ENCODE measurements at regions not wholly inside any gene's neighbourhood (a gene's known extent, or its start where the extent isn't known, plus 50 kb on each side); places are given as distances from the start of the nearest gene placed in this dataset.
"Not testable (repeated sequence)": the region's sequence is repeated elsewhere in the genome, so short reads cannot be mapped to it uniquely, and the experiment has no call there.

GRCh38 chr3:144894576-144894975 lies 923.0 kb downstream of the DIPK2A start:
- H3K9me3 ChIP-seq (replicated peaks in 1 of 2; ENCODE audit: control insufficient read depth in 1 of 2, insufficient read depth in 1 of 2, low read length in 2 of 2), result no peaks in the 10 kb centered on the region
- H4K20me1 ChIP-seq (ENCODE audit: insufficient read depth, low read length), result no peaks in the 10 kb centered on the region
- H3K27me3 ChIP-seq (ENCODE audit: control insufficient read depth in 2 of 2, insufficient read depth in 2 of 2, low read length in 2 of 2), result no peaks in the 10 kb centered on the region
- no peak overlapping the region for H2AFZ ChIP-seq (ENCODE audit: insufficient read depth, low read depth, low read length, poor library complexity, severe bottlenecking)
- no peak overlapping the region for H3K27ac ChIP-seq (ENCODE audit: low read depth in 1 of 2, low read length in 2 of 2)
- TF ChIP-seq CTCF (IDR thresholded peaks at IDR 0.05), result no peak
- no peak overlapping the region for H3K9ac ChIP-seq (ENCODE audit: insufficient read depth, low read length, poor library complexity, severe bottlenecking)
- no peak overlapping the region for H3K4me3 ChIP-seq (replicated peaks in 1 of 3; ENCODE audit: low read depth in 2 of 3, low read length in 3 of 3)
- no peaks in the 10 kb centered on the region for H3K4me1 Mint-ChIP-seq
- intact Hi-C loops (cut with micrococcal nuclease), result no loop called here
- no peak overlapping the region for H3K4me3 Mint-ChIP-seq
- DNase-seq, result no peak
- H3K36me3 Mint-ChIP-seq, result no peaks in the 10 kb centered on the region
- no peaks in the 10 kb centered on the region for H3K4me1 ChIP-seq (ENCODE audit: control insufficient read depth in 1 of 2, insufficient read depth in 2 of 2, low read length in 2 of 2)
- peaks cover 0 to 3% (median 0%) of the 10 kb centered on the region in 7 donors for H3K9me3 Mint-ChIP-seq
- no peak overlapping the region for H3K27ac Mint-ChIP-seq
- no peaks in the 10 kb centered on the region for H3K79me2 ChIP-seq (ENCODE audit: insufficient read depth, low read length)
- WGBS (ENCODE audit: insufficient coverage), result no CpG with 5 or more reads among the region's 2 CpGs
- no peak overlapping the region for H3K4me2 ChIP-seq (replicated peaks; ENCODE audit: extremely low read depth, low read length, poor library complexity, severe bottlenecking)
- no peaks in the 10 kb centered on the region for H3K36me3 ChIP-seq (replicated peaks in 1 of 2; ENCODE audit: control insufficient read depth in 1 of 2, insufficient read depth in 2 of 2, low read length in 2 of 2)
- peaks cover 0 to 2% (median 0%) of the 10 kb centered on the region in 3 donors for H3K27me3 Mint-ChIP-seq (ENCODE audit: low read depth in 3 of 3)

GRCh38 chr3:144900366-144900765 lies 928.7 kb downstream of the DIPK2A start:
- DNase-seq, result no peak
- intact Hi-C loops (cut with micrococcal nuclease), result no loop called here
- H2AFZ ChIP-seq (ENCODE audit: insufficient read depth, low read depth, low read length, poor library complexity, severe bottlenecking), result no peak overlapping the region
- Mint-ChIP-seq H3K4me1 (peaks cover 1% of the 10 kb centered on the region), H3K36me3 (no peaks in the 10 kb centered on the region), H3K9me3 (peaks cover 7 to 19% (median 16%) of the 10 kb centered on the region in 7 donors), H3K27ac (no peak overlapping the region), H3K27me3 (ENCODE audit: low read depth in 3 of 3) (peaks cover 0 to 2% (median 0%) of the 10 kb centered on the region in 3 donors), H3K4me3 (no peak overlapping the region)
- no peaks in the 10 kb centered on the region for H4K20me1 ChIP-seq (ENCODE audit: insufficient read depth, low read length)
- peaks cover 6 to 14% of the 10 kb centered on the region in 2 donors for H3K9me3 ChIP-seq (replicated peaks in 1 of 2; ENCODE audit: control insufficient read depth in 1 of 2, insufficient read depth in 1 of 2, low read length in 2 of 2)
- H3K79me2 ChIP-seq (ENCODE audit: insufficient read depth, low read length), result no peaks in the 10 kb centered on the region
- no peak overlapping the region for H3K4me3 ChIP-seq (replicated peaks in 1 of 3; ENCODE audit: low read depth in 2 of 3, low read length in 3 of 3)
- TF ChIP-seq CTCF (IDR thresholded peaks at IDR 0.05), result no peak
- no peaks in the 10 kb centered on the region for H3K36me3 ChIP-seq (replicated peaks in 1 of 2; ENCODE audit: control insufficient read depth in 1 of 2, insufficient read depth in 2 of 2, low read length in 2 of 2)
- no peaks in the 10 kb centered on the region for H3K4me1 ChIP-seq (ENCODE audit: control insufficient read depth in 1 of 2, insufficient read depth in 2 of 2, low read length in 2 of 2)
- no peak overlapping the region for H3K27ac ChIP-seq (ENCODE audit: low read depth in 1 of 2, low read length in 2 of 2)
- H3K4me2 ChIP-seq (replicated peaks; ENCODE audit: extremely low read depth, low read length, poor library complexity, severe bottlenecking), result no peak overlapping the region
- no peak overlapping the region for H3K9ac ChIP-seq (ENCODE audit: insufficient read depth, low read length, poor library complexity, severe bottlenecking)
- H3K27me3 ChIP-seq (ENCODE audit: control insufficient read depth in 2 of 2, insufficient read depth in 2 of 2, low read length in 2 of 2), result no peaks in the 10 kb centered on the region

GRCh38 chr3:144907581-144907980 lies 936.0 kb downstream of the DIPK2A start:
- WGBS (ENCODE audit: insufficient coverage), result no CpG with 5 or more reads among the region's 3 CpGs
- H3K36me3 ChIP-seq (replicated peaks in 1 of 2; ENCODE audit: control insufficient read depth in 1 of 2, insufficient read depth in 2 of 2, low read length in 2 of 2); DNase-seq; H3K27me3 Mint-ChIP-seq (ENCODE audit: low read depth in 3 of 3); H3K79me2 ChIP-seq (ENCODE audit: insufficient read depth, low read length); H3K4me1 ChIP-seq (ENCODE audit: control insufficient read depth in 1 of 2, insufficient read depth in 2 of 2, low read length in 2 of 2); H3K4me3 ChIP-seq (replicated peaks in 1 of 3; ENCODE audit: low read depth in 2 of 3, low read length in 3 of 3); H3K27ac ChIP-seq (ENCODE audit: low read depth in 1 of 2, low read length in 2 of 2); H3K27me3 ChIP-seq (ENCODE audit: control insufficient read depth in 2 of 2, insufficient read depth in 2 of 2, low read length in 2 of 2); intact Hi-C loops (cut with micrococcal nuclease); H3K4me3 Mint-ChIP-seq; H3K36me3 Mint-ChIP-seq; H3K4me2 ChIP-seq (replicated peaks; ENCODE audit: extremely low read depth, low read length, poor library complexity, severe bottlenecking); H2AFZ ChIP-seq (ENCODE audit: insufficient read depth, low read depth, low read length, poor library complexity, severe bottlenecking); H3K4me1 Mint-ChIP-seq; H3K9ac ChIP-seq (ENCODE audit: insufficient read depth, low read length, poor library complexity, severe bottlenecking); H4K20me1 ChIP-seq (ENCODE audit: insufficient read depth, low read length); H3K27ac Mint-ChIP-seq: not testable (repeated sequence)
- H3K9me3 Mint-ChIP-seq, result peaks cover 16 to 41% (median 25%) of the 10 kb centered on the region in 7 donors
- peaks cover 19 to 32% of the 10 kb centered on the region in 2 donors for H3K9me3 ChIP-seq (replicated peaks in 1 of 2; ENCODE audit: control insufficient read depth in 1 of 2, insufficient read depth in 1 of 2, low read length in 2 of 2)

Data from CD14-positive monocyte (primary cell).